Testis (tissue), 2 donors: ENCODE measurements at regions not wholly inside any gene's neighbourhood (a gene's known extent, or its start where the extent isn't known, plus 50 kb on each side); places are given as distances from the start of the nearest gene placed in this dataset.

ENCODE experiments used
- DNase-seq: peaks from one replicate; pipeline ENCODE4 v3.0.0-alpha.2; 2019
- H3K27ac ChIP-seq, 2 donors: fragments of 200-600 bp; sonication (generic); one replicate each; pipeline ENCODE4 v1.5.1; 2019
- H3K27me3 ChIP-seq: fragments of 200-600 bp; sonication (generic); one replicate; pipeline ENCODE4 v1.5.1; 2019
- H3K36me3 ChIP-seq: fragments of 200-600 bp; sonication (generic); one replicate; pipeline ENCODE4 v1.5.1; 2017; ENCODE audit warnings: low read depth; ENCODE audit errors: missing control alignments
- H3K4me1 ChIP-seq: fragments of 200-600 bp; sonication (generic); one replicate; pipeline ENCODE4 v1.5.1; 2019
- H3K4me3 ChIP-seq, 2 donors: fragments of 200-600 bp; sonication (generic); one replicate each; pipeline ENCODE4 v1.5.1; 2017 to 2019
- H3K9me3 ChIP-seq: fragments of 200-600 bp; sonication (generic); one replicate; pipeline ENCODE4 v1.5.1; 2017
- POLR2A ChIP-seq: fragments of 450-650 bp; IDR thresholded peaks from one replicate; pipeline ENCODE4 v1.6.1; 2017; ENCODE audit warnings: antibody characterized with exemption, mild to moderate bottlenecking, moderate library complexity
- WGBS, 2 donors: methylation state at CpG; one replicate each; pipeline ENCODE4 v1.1.5; 2018; 5-methylcytosine and 5-hydroxymethylcytosine counted together
- intact Hi-C: fragments of 100-400 bp; cut with DNase I; formaldehyde crosslinking; loops from one replicate; pipeline ENCODE4 v1.15.1; 2023; ENCODE audit warnings: low total_unique reads
- TF ChIP-seq, protein P1 (sequence below), 3 experiments: fragments of 450-650 bp in 2 of 3; fragments of 200-600 bp in 1 of 3; sonication (generic) in 1 of 3; IDR thresholded peaks; one replicate each; pipeline ENCODE4 v1.5.1; 2016 to 2019; ENCODE audit warnings: antibody characterized with exemption in 3 of 3, mild to moderate bottlenecking in 2 of 3, moderate library complexity in 1 of 3

DNA sequence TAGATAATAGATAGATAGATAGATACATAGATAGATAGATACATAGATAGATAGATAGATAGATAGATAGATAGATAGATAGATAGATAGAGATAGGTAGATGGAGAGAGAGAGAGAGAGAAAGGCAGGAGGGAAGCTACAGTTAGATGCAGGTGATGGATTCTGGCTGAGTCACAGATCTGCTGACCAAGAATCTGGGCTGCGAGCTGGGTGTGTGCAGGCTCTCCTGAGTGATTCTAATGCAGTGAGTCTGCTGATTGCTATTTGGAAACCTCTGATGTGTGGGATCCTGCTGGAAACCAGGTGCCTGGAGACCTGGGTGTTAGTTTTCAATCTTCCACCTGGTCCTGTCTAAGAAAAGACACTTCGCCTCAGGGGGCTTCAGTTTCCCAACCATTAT lies 1441.8 kb downstream of the TBC1D22A start:
- Histone ChIP-seq H3K27me3 (no peaks in the 10 kb centered on the region), H3K4me1 (no peaks in the 10 kb centered on the region), H3K4me3 (no peak overlapping the region), H3K9me3 (no peaks in the 10 kb centered on the region), H3K27ac (no peak overlapping the region), H3K36me3 (no peaks in the 10 kb centered on the region)
- intact Hi-C loops, result no loop called here
- TF ChIP-seq, protein P1, sequence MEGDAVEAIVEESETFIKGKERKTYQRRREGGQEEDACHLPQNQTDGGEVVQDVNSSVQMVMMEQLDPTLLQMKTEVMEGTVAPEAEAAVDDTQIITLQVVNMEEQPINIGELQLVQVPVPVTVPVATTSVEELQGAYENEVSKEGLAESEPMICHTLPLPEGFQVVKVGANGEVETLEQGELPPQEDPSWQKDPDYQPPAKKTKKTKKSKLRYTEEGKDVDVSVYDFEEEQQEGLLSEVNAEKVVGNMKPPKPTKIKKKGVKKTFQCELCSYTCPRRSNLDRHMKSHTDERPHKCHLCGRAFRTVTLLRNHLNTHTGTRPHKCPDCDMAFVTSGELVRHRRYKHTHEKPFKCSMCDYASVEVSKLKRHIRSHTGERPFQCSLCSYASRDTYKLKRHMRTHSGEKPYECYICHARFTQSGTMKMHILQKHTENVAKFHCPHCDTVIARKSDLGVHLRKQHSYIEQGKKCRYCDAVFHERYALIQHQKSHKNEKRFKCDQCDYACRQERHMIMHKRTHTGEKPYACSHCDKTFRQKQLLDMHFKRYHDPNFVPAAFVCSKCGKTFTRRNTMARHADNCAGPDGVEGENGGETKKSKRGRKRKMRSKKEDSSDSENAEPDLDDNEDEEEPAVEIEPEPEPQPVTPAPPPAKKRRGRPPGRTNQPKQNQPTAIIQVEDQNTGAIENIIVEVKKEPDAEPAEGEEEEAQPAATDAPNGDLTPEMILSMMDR (IDR thresholded peaks at IDR 0.05), result no peak
- 81 to 93% methylated on average over 2 of the region's 2 CpGs for WGBS, 2 donors
- peak; percentile 1 for DNase-seq

DNA sequence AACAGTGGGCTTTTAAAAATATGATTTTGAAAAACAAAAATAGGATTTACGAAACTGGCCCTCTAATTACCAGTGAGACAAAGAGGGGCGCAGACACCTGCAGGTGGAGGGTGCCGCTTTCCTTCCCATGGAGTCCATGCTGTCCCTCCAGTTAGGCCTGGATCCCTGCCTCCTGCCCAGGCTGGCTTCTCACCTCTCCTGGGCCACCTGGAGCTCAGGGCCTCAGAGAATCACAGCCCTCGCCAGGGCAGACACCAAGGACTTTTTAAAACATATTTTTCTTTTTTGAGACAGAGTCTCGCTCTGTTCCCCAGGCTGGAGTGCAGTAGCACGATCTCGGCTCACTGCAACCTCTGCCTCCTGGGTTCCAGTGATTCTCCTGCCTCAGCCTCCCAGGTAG lies 1437.2 kb downstream of the TBC1D22A start:
- intact Hi-C loops, result no loop called here
- Histone ChIP-seq H3K4me3 (no peak overlapping the region), H3K27me3 (no peaks in the 10 kb centered on the region), H3K9me3 (no peaks in the 10 kb centered on the region), H3K36me3 (no peaks in the 10 kb centered on the region), H3K27ac (no peak overlapping the region), H3K4me1 (no peaks in the 10 kb centered on the region)
- TF ChIP-seq, protein P1 (IDR thresholded peaks at IDR 0.05), result no peak
- TF ChIP-seq POLR2A, result no peak
- no peak for DNase-seq
- 97% methylated on average over 7 of the region's 7 CpGs for WGBS, 2 donors

DNA sequence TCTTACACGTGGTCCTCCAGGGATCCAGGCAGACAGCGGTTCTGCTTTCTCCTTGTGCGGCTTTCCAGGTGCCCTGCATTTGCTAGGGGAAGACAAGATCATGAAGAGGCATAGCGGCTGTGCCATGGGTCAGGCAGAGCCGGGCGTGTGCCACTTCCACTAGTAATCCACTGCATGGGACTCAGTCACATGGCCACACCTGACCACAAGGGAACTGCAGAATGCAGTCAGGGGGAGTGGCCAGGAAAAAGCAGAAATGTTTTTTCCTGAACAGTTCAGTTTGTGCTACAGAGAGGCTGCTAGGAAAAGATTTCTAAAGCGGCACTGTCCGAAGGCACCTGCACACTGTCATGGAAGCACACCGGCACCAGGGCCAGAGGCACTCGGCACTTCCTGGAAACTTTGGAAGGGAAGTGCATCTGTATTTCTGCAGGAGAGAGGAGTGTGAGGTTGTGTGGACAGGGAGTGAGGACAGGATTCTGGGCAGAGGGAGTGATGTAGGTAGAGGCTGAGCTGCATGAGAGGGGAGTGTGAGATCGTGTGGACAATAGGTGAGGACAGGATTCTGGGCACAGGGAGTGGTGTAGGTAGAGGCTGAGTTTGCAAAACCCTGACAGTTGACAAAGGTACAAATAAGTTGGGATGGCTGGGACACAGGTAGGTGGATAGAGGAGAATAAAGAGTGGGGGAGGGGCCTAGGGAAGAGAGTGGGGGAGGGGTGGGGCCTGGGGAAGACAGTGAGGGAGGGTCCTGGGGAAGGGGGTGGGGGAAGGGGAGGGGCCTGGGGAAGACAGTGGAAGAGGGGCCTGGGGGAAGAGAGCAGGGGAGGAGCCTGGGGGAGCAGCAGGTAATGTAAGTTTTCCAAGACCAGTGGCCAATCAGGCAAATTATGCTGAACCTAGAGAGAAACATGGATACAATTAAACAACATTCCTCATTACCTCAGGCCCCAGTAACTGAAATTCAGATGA lies 1436.3 kb downstream of the TBC1D22A start:
- H3K27me3 ChIP-seq, result no peaks in the 10 kb centered on the region
- H3K9me3 ChIP-seq, result no peaks in the 10 kb centered on the region
- no peak for TF ChIP-seq POLR2A
- TF ChIP-seq, protein P1 (IDR thresholded peaks at IDR 0.05), result no peak
- no peak overlapping the region for H3K27ac ChIP-seq
- no peaks in the 10 kb centered on the region for H3K4me1 ChIP-seq
- no peaks in the 10 kb centered on the region for H3K36me3 ChIP-seq
- DNase-seq, result no peak
- H3K4me3 ChIP-seq, result no peak overlapping the region
- WGBS, 2 donors, result 68 to 83% methylated on average over 11 of the region's 11 CpGs
- intact Hi-C loops, result no loop called here

DNA sequence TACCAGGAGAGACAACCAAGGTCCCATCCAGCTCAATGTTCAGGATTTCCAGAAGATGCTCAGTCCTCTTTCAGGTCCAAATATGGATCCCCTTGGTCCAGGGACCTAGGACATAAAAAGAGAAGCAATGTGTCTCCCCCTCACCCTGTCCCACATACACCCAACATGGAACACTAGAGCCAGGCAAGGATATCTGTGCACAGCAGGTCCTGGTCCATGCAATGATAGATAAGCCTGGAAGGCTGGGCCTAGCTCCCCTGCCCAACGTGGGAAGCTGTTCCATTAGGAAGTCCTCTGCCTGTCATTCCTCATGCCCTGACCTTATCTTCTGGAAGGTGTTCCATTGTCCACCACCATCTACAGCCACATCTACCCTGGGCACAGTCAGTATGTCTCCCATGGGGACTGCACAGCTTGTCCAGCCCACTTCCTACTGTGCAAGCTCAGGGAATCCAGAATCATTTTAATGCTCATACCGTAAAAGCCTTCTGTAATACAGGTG lies 1434.8 kb downstream of the TBC1D22A start:
- no peak for DNase-seq
- Histone ChIP-seq H3K9me3 (no peaks in the 10 kb centered on the region), H3K36me3 (no peaks in the 10 kb centered on the region), H3K27me3 (no peaks in the 10 kb centered on the region), H3K27ac (no peak overlapping the region), H3K4me1 (no peaks in the 10 kb centered on the region), H3K4me3 (no peak overlapping the region)
- TF ChIP-seq, protein P1 (IDR thresholded peaks at IDR 0.05), result no peak
- TF ChIP-seq POLR2A, result no peak
- intact Hi-C loops, result no loop called here
- 77 to 83% methylated on average over 2 of the region's 2 CpGs for WGBS, 2 donors

DNA sequence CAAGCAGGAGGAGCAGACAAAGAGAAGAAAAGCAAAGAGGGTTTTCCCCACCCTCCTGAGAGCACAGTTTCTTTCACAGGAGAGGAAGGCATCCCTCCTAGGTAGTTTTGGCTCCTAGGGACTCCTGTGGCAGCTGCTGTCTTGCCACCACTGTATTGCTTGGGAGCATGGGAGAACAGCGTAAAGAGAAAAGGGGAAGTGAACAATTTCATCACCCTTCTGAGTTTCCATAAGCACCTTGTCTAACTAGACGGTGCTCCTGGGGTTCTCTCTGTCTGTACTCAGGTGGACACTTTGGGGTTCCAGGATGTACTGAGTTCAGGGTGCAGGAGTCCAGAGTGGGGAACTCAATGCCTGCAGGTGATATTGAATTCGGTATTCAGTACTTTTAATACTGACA lies 1430.5 kb downstream of the TBC1D22A start:
- no peaks in the 10 kb centered on the region for H3K36me3 ChIP-seq
- no peak overlapping the region for H3K27ac ChIP-seq
- TF ChIP-seq POLR2A, result no peak
- TF ChIP-seq, protein P1 (IDR thresholded peaks at IDR 0.05), result no peak
- WGBS, 2 donors, result 71 to 94% methylated on average over 3 of the region's 3 CpGs
- H3K4me1 ChIP-seq, result no peaks in the 10 kb centered on the region
- no peaks in the 10 kb centered on the region for H3K27me3 ChIP-seq
- no peak for DNase-seq
- intact Hi-C loops, result no loop called here
- H3K9me3 ChIP-seq, result no peaks in the 10 kb centered on the region
- H3K4me3 ChIP-seq, result no peak overlapping the region
